NCI-H82 treated with DMSO at 0.1 percent for 48 hours (cell line): ENCODE measurements at regions not wholly inside any gene's neighbourhood (a gene's known extent, or its start where the extent isn't known, plus 50 kb on each side); places are given as distances from the start of the nearest gene placed in this dataset.
A peak's percentile ranks its signal among the peaks of the same experiment; 100 is the strongest.

ENCODE experiments used
- DNase-seq: peaks from one replicate; lab custom pipeline; 2025; ENCODE audit not compliant: unreplicated experiment; lab: John Stamatoyannopoulos, UW

DNA sequence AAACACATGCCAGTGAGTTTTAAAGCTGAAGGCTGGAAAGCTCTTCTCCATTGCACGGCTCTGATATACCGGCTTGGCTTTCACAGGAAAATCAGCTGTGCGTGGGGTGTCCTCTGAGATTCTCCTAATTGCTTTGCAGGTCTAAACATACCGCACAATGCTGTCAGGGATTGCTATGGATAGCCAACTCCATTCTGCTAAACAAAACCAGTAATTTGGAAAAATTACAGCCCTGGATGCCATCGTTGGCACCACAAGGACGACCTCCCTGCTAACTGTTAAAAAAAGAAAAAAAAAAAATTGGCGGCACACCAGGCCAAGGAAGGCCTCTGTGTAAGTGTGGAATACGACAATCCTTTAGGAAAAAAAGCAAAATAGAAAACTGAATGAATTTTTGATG lies 118.6 kb upstream of the ADARB2 start:
- no peak for DNase-seq

DNA sequence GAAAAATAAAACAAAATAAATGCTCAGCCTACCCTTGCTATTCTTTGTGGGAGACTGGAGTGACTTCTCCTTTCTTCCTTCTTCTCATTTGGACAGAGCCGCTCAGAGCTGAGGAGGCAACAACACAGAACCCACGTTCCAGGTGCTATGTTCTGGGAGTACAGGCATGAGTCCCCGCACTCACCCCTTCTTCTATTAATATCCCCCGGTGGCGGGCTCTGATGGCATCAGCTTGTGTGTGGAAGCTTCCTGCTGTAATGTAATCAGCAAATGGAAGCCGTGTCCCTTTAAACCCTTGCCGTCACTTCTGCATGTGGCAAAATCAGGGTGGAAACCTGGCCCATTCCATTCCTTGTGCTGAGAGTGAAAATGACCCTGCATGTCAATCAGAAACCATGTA lies 116.9 kb upstream of the ADARB2 start:
- DNase-seq = no peak

GRCh38 chr10:1853801-1854200 lies 116.5 kb upstream of the ADARB2 start:
- no peak for DNase-seq

DNA sequence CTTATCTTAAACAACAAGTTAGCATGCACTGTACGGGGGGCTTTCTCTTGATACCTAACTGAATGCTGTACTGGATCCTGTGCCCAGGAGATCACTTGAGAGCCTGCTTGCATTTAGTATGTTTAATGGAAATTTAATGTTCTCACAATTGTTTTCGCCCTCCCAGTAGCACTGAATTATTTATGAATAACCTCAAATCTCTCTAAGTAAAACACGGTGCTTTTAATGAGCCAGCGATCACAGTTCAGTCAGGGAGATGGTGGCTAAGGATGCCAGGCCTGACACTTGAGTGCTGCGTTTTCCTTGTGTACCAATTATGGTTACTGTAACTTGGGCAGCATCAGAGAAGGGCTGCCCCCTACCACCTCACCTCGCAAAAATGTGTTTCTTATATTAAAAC lies 115.5 kb upstream of the ADARB2 start:
- DNase-seq = no peak

DNA sequence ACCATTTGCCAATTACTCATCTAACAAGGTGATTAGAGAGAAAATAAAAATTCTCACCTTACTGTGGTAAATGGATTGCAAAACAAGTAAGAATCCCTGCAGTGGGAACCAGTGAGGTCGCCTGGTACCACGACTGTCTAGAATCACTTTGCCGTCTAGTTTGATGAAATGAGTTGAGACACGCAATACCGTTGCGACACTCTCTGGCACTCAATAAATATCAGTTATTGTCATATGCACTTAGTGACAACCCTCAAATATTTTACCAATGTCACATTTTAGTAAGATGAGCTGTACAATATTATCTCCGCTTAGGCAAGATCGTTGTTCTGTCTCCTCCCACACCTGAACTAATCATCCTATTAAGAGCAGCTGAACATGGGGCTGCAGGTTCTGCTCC lies 114.4 kb upstream of the ADARB2 start:
- no peak for DNase-seq

DNA sequence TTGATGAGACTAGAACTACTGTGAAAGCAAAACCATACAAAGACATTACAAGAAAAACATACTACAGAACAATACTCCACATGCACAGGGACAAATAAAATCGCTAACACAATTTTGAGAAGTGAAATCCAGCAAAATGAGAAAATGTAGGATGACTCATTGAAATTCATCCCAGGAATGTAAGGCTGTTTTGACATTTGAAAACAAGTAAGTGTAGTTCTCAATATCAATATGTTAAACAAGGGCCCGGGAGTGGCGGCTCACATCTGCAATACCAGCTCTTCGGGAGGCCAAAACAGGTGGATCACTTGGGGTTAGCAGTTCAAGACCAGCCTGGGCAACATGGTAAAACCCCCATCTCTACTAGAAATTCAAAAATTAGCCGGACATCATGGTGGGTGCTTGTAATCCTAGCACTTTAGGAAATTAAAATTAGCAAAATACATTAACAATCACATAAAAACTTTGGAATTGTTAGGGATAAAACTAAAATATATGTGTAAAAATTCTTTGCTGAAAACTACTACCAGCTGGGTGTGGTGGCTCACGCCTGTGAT lies 113.7 kb upstream of the ADARB2 start:
- DNase-seq = no peak

GRCh38 chr10:1847361-1847760 lies 110.0 kb upstream of the ADARB2 start:
- DNase-seq = no peak

DNA sequence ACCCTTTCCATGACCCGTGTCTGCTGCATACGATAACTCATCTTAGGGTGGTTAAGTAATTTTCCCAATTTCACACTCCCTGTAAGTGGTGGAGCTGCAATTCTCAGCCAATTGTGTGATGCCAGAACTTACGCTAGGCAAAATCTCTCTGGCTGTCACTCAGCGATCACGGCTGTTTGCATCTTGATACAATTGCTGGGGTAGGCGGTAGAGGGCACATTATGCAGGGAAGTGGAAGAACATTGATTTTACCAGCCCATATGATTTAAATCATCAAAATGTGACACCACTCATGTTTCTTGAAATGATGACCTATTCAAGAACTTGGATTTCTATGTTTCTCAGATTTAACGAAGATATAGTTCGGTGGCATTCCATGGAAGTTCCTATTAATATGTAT lies 108.7 kb upstream of the ADARB2 start:
- no peak for DNase-seq

- no peak for DNase-seq
Observed at GRCh38 chr10:1841759-1842158, 104.4 kb upstream of the ADARB2 start.

DNA sequence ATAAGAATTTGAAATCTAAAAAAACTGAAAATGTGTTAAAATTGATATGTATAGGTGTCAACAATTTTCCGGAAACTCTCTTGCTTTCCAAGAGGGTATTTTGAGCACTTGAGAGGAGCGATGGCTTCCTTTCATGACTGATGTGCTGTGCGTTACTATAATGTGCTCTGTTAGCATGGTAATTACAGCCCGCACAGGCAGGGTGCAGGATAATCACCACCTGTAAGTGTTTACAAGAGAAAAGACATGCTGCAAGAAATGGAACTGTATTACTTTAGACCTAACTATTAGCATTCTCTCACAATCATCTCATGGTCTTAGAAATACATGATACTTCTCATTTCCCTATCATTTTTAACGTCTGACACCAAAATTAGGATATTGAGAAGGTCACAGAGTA lies 92.4 kb upstream of the ADARB2 start:
- DNase-seq = no peak

DNA sequence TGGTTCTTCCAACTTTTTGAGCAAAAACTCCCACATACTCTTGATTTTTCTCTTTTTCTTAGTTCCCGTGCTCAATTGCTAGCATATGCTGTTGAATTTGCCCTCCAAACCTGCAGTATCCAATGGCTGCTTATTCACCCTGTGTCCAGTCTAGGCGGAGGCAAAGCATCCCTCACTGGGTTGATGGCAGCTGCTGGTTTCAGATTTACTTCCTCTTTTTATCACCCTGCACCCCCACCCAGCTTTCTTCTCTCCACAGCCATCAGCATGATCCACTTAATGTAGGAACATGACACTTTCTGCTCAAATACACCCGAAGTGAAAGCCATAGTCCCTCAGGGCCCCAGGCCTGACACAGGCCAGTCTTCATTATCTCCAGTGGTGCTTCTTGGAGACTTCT lies 87.6 kb upstream of the ADARB2 start:
- DNase-seq = no peak

DNA sequence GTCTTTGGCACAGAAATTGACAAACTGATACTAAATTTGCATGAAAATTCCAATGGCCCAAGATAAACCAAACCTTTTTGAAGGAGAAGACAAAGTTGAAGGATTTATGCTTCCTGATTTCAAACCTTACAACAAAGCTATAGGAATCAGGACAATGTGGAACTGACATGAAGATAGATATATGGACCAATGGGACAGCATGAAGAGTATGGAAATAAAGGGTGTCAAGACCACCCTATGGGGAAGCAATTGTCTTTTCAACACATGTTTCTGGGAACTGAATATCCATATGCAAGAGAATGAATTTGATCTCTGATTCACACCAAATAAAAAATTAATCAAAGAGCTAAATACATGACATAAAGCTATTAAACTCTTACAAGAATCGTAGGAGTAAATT lies 77.2 kb upstream of the ADARB2 start:
- no peak for DNase-seq

GRCh38 chr10:1809139-1809741 lies 71.9 kb upstream of the ADARB2 start:
- no peak for DNase-seq

- DNase-seq = no peak
Observed at GRCh38 chr10:1807924-1808323, 70.6 kb upstream of the ADARB2 start.

GRCh38 chr10:1807196-1807595 lies 69.9 kb upstream of the ADARB2 start:
- no peak for DNase-seq

- DNase-seq = no peak
Observed at GRCh38 chr10:1802413-1802812, 65.1 kb upstream of the ADARB2 start.

DNA sequence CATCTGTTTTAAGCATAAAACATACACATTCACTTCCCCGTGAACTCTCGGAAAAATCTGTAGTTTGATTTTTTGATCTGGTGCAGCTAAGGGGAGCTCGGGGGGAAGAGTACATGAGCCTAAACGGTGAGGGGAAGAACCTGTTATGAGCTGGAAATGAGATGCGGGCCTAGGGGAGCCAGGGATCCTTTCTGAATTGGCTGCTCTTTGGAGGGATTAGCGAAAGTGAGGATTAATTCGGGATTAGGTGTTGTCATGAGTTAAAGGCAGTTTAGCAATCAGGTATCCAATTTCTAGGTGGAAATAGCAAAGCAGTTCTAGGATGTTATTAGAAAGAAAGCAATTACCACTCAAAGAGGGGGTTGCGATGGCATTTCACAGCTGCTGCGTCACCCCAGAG lies 51.1 kb upstream of the ADARB2 start:
- peak; percentile 79 for DNase-seq
